Fibroblast of mammary gland (primary cell): ENCODE measurements at regions not wholly inside any gene's neighbourhood (a gene's known extent, or its start where the extent isn't known, plus 50 kb on each side); places are given as distances from the start of the nearest gene placed in this dataset.

Source experiments
- DNase-seq: peaks from one replicate; pipeline ENCODE4 v3.0.0-alpha.2; 2010; ENCODE audit warnings: low read depth
- H3K4me3 ChIP-seq: 2 replicates; pipeline ENCODE4 v1.5.1; 2011; ENCODE audit warnings: low read depth, mild to moderate bottlenecking, low read length, moderate library complexity; ENCODE audit not compliant: control insufficient read depth
- CTCF ChIP-seq: conservative IDR thresholded peaks from 2 replicates; pipeline ENCODE4 v1.5.1; 2011; ENCODE audit warnings: low read depth, low read length, inconsistent platforms; ENCODE audit not compliant: control insufficient read depth, insufficient read depth

GRCh38 chr13:80211566-80211965 is 129.4 kb downstream of the SPRY2 start:
- H3K4me3 ChIP-seq = no peak overlapping the region
- no peak for DNase-seq
- no peak for TF ChIP-seq CTCF

GRCh38 chr13:80204642-80205041 is 136.3 kb downstream of the SPRY2 start:
- no peak overlapping the region for H3K4me3 ChIP-seq
- no peak for TF ChIP-seq CTCF
- DNase-seq = no peak

GRCh38 chr13:80203496-80203895 is 137.4 kb downstream of the SPRY2 start:
- DNase-seq = no peak
- H3K4me3 ChIP-seq = no peak overlapping the region
- TF ChIP-seq CTCF = no peak

GRCh38 chr13:80201694-80202468 is 139.0 kb downstream of the SPRY2 start:
- no peak for TF ChIP-seq CTCF
- no peak for DNase-seq
- H3K4me3 ChIP-seq = no peak overlapping the region

GRCh38 chr13:80199585-80200292 is 141.2 kb downstream of the SPRY2 start:
- TF ChIP-seq CTCF = no peak
- DNase-seq = no peak
- H3K4me3 ChIP-seq = no peak overlapping the region

- no peak for DNase-seq
- TF ChIP-seq CTCF = no peak
- no peak overlapping the region for H3K4me3 ChIP-seq
These were observed 141.9 kb downstream of the SPRY2 start for GRCh38 chr13:80199067-80199466.
